Panc1 (cell line): ENCODE measurements at regions not wholly inside any gene's neighbourhood (a gene's known extent, or its start where the extent isn't known, plus 50 kb on each side); places are given as distances from the start of the nearest gene placed in this dataset.

Experiments used
- ATAC-seq: fragments of 200-7000 bp; cut with Tn5 transposase; 2 replicates; pipeline ENCODE4 v1.9.1; 2020; ENCODE audit warnings: mild to moderate bottlenecking, moderate library complexity
- BruUV-seq: library from RNA; stranded (reverse); fragments of 400-500 nt; replicated peaks from 2 replicates; lab custom pipeline; 2021; lab: Mats Ljungman, UMichigan
- CTCF ChIA-PET: fragments of 300-600 bp; sonication (Branson Sonifier 250); formaldehyde crosslinking; loops from one replicate; lab custom pipeline; 2022; ENCODE audit warnings: antibody characterized with exemption; lab: Charles Lee
- POLR2A ChIA-PET: fragments of 300-600 bp; sonication (Branson Sonifier 250); formaldehyde crosslinking; loops from one replicate; lab custom pipeline; 2022; ENCODE audit warnings: antibody characterized with exemption; lab: Charles Lee
- DNase-seq: peaks from one replicate; pipeline ENCODE4 v3.0.0-alpha.2; 2010; ENCODE audit warnings: low read depth, low spot score
- H3K27ac ChIP-seq: 2 replicates; pipeline ENCODE4 v1.5.1; 2011; ENCODE audit warnings: mild to moderate bottlenecking, low read length, inconsistent platforms
- H3K27me3 ChIP-seq: fragments of 200-500 bp; sonication (Bioruptor generic); 2 replicates; pipeline ENCODE4 v1.6.0; 2014; ENCODE audit warnings: low read length, inconsistent platforms; ENCODE audit not compliant: control insufficient read depth, insufficient read depth
- H3K36me3 ChIP-seq: fragments of 200-500 bp; sonication (Bioruptor generic); 2 replicates; pipeline ENCODE4 v1.5.1; 2014; ENCODE audit warnings: inconsistent platforms, mild to moderate bottlenecking, low read length, moderate library complexity; ENCODE audit not compliant: control insufficient read depth, insufficient read depth
- H3K4me1 ChIP-seq: 2 replicates; pipeline ENCODE4 v1.5.1; 2011; ENCODE audit warnings: inconsistent platforms, mild to moderate bottlenecking, low read length, moderate library complexity; ENCODE audit not compliant: control insufficient read depth, insufficient read depth
- H3K4me3 ChIP-seq, 2 experiments: 2 replicates each; pipeline ENCODE4 v1.5.1; 2011 to 2012; ENCODE audit warnings: low read depth in 2 of 2, low read length in 2 of 2, mild to moderate bottlenecking in 2 of 2, inconsistent platforms in 1 of 2, moderate library complexity in 1 of 2
- H3K9me3 ChIP-seq: fragments of 200-500 bp; sonication (Bioruptor generic); 2 replicates; pipeline ENCODE4 v1.5.1; 2014; ENCODE audit warnings: low read depth, mild to moderate bottlenecking, inconsistent platforms, low read length, moderate library complexity; ENCODE audit not compliant: control insufficient read depth, insufficient read depth
- CTCF ChIP-seq: fragments of 450-650 bp; IDR thresholded peaks from 2 replicates; pipeline ENCODE4 v1.5.1; 2017; ENCODE audit warnings: mild to moderate bottlenecking
- POLR2AphosphoS5 ChIP-seq: IDR thresholded peaks from 2 replicates; pipeline ENCODE4 v1.6.1; 2012; ENCODE audit warnings: mild to moderate bottlenecking, low read depth, low read length, moderate library complexity
- SIN3A ChIP-seq: IDR thresholded peaks from 2 replicates; pipeline ENCODE4 v1.6.1; 2012; ENCODE audit warnings: low read depth, mild to moderate bottlenecking, low read length, moderate library complexity, borderline replicate concordance; ENCODE audit not compliant: insufficient read depth
- TCF7L2 ChIP-seq: IDR thresholded peaks from 2 replicates; pipeline ENCODE4 v1.6.1; 2011; ENCODE audit warnings: mild to moderate bottlenecking, low read depth, low read length, inconsistent platforms
- in situ Hi-C: cut with HindIII; loops from 2 replicates; pipeline ENCODE4 v1.10.0; 2016; ENCODE audit warnings: low sequenced_read_pairs, low pct_unique_long_range_greater_than_20kb
- intact Hi-C: fragments of 100-400 bp; cut with micrococcal nuclease; formaldehyde crosslinking; loops from one replicate; pipeline ENCODE4 v1.10.0; 2022; ENCODE audit not compliant: unreplicated experiment
- TF ChIP-seq, protein P1 (sequence below), 2 experiments: IDR thresholded peaks; 2 replicates each; pipeline ENCODE4 v1.6.1; 2011 to 2012; ENCODE audit warnings: low read depth in 2 of 2, control low read depth in 1 of 2, low read length in 1 of 2, mild to moderate bottlenecking in 1 of 2, moderate library complexity in 1 of 2; ENCODE audit not compliant: insufficient read depth in 1 of 2

GRCh38 chr2:220781622-220782241 is 790.4 kb downstream of the EPHA4 start:
- no peak for DNase-seq
- Histone ChIP-seq H3K27me3 (no peaks in the 10 kb centered on the region), H3K36me3 (no peaks in the 10 kb centered on the region), H3K4me3 (no peak overlapping the region), H3K27ac (no peak overlapping the region), H3K4me1 (no peaks in the 10 kb centered on the region), H3K9me3 (no peaks in the 10 kb centered on the region)
- intact Hi-C loops = no loop called here
- ChIA-PET CTCF (no interaction called here), POLR2A (no interaction called here)
- no TSS peak for BruUV-seq
- in situ Hi-C loops = no loop called here
- ATAC-seq = no peak
- TF ChIP-seq CTCF = no peak
- TF ChIP-seq TCF7L2 = no peak
- TF ChIP-seq, protein P1, sequence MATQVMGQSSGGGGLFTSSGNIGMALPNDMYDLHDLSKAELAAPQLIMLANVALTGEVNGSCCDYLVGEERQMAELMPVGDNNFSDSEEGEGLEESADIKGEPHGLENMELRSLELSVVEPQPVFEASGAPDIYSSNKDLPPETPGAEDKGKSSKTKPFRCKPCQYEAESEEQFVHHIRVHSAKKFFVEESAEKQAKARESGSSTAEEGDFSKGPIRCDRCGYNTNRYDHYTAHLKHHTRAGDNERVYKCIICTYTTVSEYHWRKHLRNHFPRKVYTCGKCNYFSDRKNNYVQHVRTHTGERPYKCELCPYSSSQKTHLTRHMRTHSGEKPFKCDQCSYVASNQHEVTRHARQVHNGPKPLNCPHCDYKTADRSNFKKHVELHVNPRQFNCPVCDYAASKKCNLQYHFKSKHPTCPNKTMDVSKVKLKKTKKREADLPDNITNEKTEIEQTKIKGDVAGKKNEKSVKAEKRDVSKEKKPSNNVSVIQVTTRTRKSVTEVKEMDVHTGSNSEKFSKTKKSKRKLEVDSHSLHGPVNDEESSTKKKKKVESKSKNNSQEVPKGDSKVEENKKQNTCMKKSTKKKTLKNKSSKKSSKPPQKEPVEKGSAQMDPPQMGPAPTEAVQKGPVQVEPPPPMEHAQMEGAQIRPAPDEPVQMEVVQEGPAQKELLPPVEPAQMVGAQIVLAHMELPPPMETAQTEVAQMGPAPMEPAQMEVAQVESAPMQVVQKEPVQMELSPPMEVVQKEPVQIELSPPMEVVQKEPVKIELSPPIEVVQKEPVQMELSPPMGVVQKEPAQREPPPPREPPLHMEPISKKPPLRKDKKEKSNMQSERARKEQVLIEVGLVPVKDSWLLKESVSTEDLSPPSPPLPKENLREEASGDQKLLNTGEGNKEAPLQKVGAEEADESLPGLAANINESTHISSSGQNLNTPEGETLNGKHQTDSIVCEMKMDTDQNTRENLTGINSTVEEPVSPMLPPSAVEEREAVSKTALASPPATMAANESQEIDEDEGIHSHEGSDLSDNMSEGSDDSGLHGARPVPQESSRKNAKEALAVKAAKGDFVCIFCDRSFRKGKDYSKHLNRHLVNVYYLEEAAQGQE (IDR thresholded peaks at IDR 0.05; ENCODE audit: insufficient read depth in 1 of 2, low read depth in 2 of 2, low read length in 1 of 2) = no peak
- no peak for TF ChIP-seq POLR2AphosphoS5
- TF ChIP-seq SIN3A = no peak

DNA sequence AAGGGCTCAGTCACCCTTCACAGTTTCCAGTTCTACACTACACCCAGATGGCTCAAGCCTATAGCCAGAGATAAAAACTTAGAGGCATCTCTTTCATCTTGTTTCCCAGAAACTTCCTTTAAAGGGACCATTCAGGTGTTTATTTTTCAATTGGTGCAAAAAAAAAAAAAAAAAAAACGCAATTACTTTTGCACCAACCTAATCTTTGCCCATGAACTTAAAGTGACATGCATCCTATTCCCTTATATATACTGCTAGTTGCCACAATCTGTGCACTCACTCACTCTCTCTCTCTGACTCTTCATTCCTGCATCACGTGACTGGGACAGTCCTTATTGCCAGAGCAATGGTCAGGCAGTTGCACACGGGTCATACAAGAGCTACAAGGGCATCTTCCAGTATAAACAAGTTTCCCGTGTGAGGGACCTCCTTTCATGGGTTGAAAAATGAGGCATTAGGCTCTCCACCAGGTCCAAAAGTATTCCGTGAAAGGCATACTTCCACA is 789.4 kb downstream of the EPHA4 start:
- Histone ChIP-seq H3K27me3 (no peaks in the 10 kb centered on the region), H3K4me1 (no peaks in the 10 kb centered on the region), H3K36me3 (no peaks in the 10 kb centered on the region), H3K9me3 (no peaks in the 10 kb centered on the region), H3K27ac (no peak overlapping the region), H3K4me3 (no peak overlapping the region)
- CTCF ChIA-PET = no interaction called here
- no peak for DNase-seq
- intact Hi-C loops (no loop called here), in situ Hi-C loops (no loop called here)
- no peak for ATAC-seq
- TF ChIP-seq TCF7L2 (no peak), CTCF (no peak), POLR2AphosphoS5 (no peak), SIN3A (no peak)
- TF ChIP-seq, protein P1 (IDR thresholded peaks at IDR 0.05; ENCODE audit: insufficient read depth in 1 of 2, low read depth in 2 of 2, low read length in 1 of 2) = no peak
- POLR2A ChIA-PET = no interaction called here
- no TSS peak for BruUV-seq
